ENCODE measurements at regions not wholly inside any gene's neighbourhood (a gene's known extent, or its start where the extent isn't known, plus 50 kb on each side); places are given as distances from the start of the nearest gene placed in this dataset.

GRCh38 chr17:34095106-34095505 is 160.0 kb upstream of the CCL2 start:
- no peak overlapping the region for H3K27ac Mint-ChIP-seq
- H3K27me3 Mint-ChIP-seq: peaks cover 48% of the 10 kb centered on the region
- POLR2A ChIA-PET: no interaction called here
- no peak overlapping the region for H3K4me3 Mint-ChIP-seq
- H4K20me1 ChIP-seq (ENCODE audit: control insufficient read depth, insufficient read depth, low read length, poor library complexity, severe bottlenecking): no peaks in the 10 kb centered on the region
- no peaks in the 10 kb centered on the region for H3K36me3 ChIP-seq (replicated peaks in 1 of 2; ENCODE audit: control extremely low read depth in 1 of 2, control insufficient read depth in 1 of 2, extremely low read depth in 1 of 2, insufficient read depth in 2 of 2, low read length in 1 of 2)
- TF ChIP-seq CTCF (IDR thresholded peaks at IDR 0.05): no peak
- TF ChIP-seq EZH2 (IDR thresholded peaks at IDR 0.05; ENCODE audit: borderline replicate concordance, insufficient read depth, low read depth, low read length, poor library complexity, severe bottlenecking): no peak
- no peaks in the 10 kb centered on the region for H3K9me3 ChIP-seq (ENCODE audit: control extremely low read depth in 1 of 3, control insufficient read depth in 2 of 3, insufficient read depth in 1 of 3, low read length in 2 of 3)
- WGBS (ENCODE audit: insufficient coverage): 38% methylated on average over 1 of the region's 1 CpG
- H3K4me1 ChIP-seq (ENCODE audit: control insufficient read depth in 2 of 2, insufficient read depth in 2 of 2, low read length in 2 of 2): no peaks in the 10 kb centered on the region
- H2AFZ ChIP-seq (ENCODE audit: insufficient read depth, low read depth, low read length, poor library complexity, severe bottlenecking): no peak overlapping the region
- H3K27ac ChIP-seq (ENCODE audit: low read length in 2 of 2): no peak overlapping the region
- DNase-seq: no peak
- no peak overlapping the region for H3K9ac ChIP-seq (ENCODE audit: low read length)
- intact Hi-C loops (cut with micrococcal nuclease): no loop called here
- H3K4me1 Mint-ChIP-seq: no peaks in the 10 kb centered on the region
- no peaks in the 10 kb centered on the region for H3K9me3 Mint-ChIP-seq (ENCODE audit: insufficient read depth)
- H3K79me2 ChIP-seq (ENCODE audit: control insufficient read depth, insufficient read depth, low read length): no peaks in the 10 kb centered on the region
- H3K27me3 ChIP-seq (replicated peaks in 1 of 4; ENCODE audit: control extremely low read depth in 1 of 4, control insufficient read depth in 3 of 4, insufficient read depth in 4 of 4, low read length in 3 of 4): peaks cover 0 to 5% (median 1%) of the 10 kb centered on the region in 4 experiments
- no peak overlapping the region for H3K4me3 ChIP-seq (ENCODE audit: control extremely low read depth in 1 of 5, extremely low read depth in 1 of 5, insufficient read depth in 1 of 5, low read depth in 2 of 5, low read length in 4 of 5)
- H3K4me2 ChIP-seq (replicated peaks; ENCODE audit: low read depth, low read length, poor library complexity, severe bottlenecking): no peak overlapping the region
- CTCF ChIA-PET: no interaction called here
- ATAC-seq (ENCODE audit: low read depth): no peak

GRCh38 chr17:34098699-34099098 is 156.4 kb upstream of the CCL2 start:
- no peaks in the 10 kb centered on the region for H3K9me3 Mint-ChIP-seq (ENCODE audit: insufficient read depth)
- Histone ChIP-seq H4K20me1 (ENCODE audit: control insufficient read depth, insufficient read depth, low read length, poor library complexity, severe bottlenecking) (no peaks in the 10 kb centered on the region), H3K4me3 (ENCODE audit: control extremely low read depth in 1 of 5, extremely low read depth in 1 of 5, insufficient read depth in 1 of 5, low read depth in 2 of 5, low read length in 4 of 5) (no peak overlapping the region), H2AFZ (ENCODE audit: insufficient read depth, low read depth, low read length, poor library complexity, severe bottlenecking) (no peak overlapping the region), H3K9me3 (ENCODE audit: control extremely low read depth in 1 of 3, control insufficient read depth in 2 of 3, insufficient read depth in 1 of 3, low read length in 2 of 3) (no peaks in the 10 kb centered on the region), H3K4me1 (ENCODE audit: control insufficient read depth in 2 of 2, insufficient read depth in 2 of 2, low read length in 2 of 2) (no peaks in the 10 kb centered on the region), H3K27me3 (replicated peaks in 1 of 4; ENCODE audit: control extremely low read depth in 1 of 4, control insufficient read depth in 3 of 4, insufficient read depth in 4 of 4, low read length in 3 of 4) (peaks cover 0 to 3% (median 1%) of the 10 kb centered on the region in 4 experiments), H3K79me2 (ENCODE audit: control insufficient read depth, insufficient read depth, low read length) (no peaks in the 10 kb centered on the region), H3K36me3 (replicated peaks in 1 of 2; ENCODE audit: control extremely low read depth in 1 of 2, control insufficient read depth in 1 of 2, extremely low read depth in 1 of 2, insufficient read depth in 2 of 2, low read length in 1 of 2) (no peaks in the 10 kb centered on the region), H3K27ac (ENCODE audit: low read length in 2 of 2) (no peak overlapping the region), H3K4me2 (replicated peaks; ENCODE audit: low read depth, low read length, poor library complexity, severe bottlenecking) (no peak overlapping the region), H3K9ac (ENCODE audit: low read length) (no peak overlapping the region)
- WGBS (ENCODE audit: insufficient coverage): 78% methylated on average over 3 of the region's 5 CpGs
- H3K4me1 Mint-ChIP-seq: no peaks in the 10 kb centered on the region
- no peak overlapping the region for H3K27ac Mint-ChIP-seq
- DNase-seq: no peak
- POLR2A ChIA-PET: no interaction called here
- no peak for TF ChIP-seq EZH2 (IDR thresholded peaks at IDR 0.05; ENCODE audit: borderline replicate concordance, insufficient read depth, low read depth, low read length, poor library complexity, severe bottlenecking)
- TF ChIP-seq CTCF (IDR thresholded peaks at IDR 0.05): no peak
- peaks cover 26% of the 10 kb centered on the region for H3K27me3 Mint-ChIP-seq
- CTCF ChIA-PET: no interaction called here
- ATAC-seq (ENCODE audit: low read depth): no peak
- intact Hi-C loops (cut with micrococcal nuclease): no loop called here
- H3K4me3 Mint-ChIP-seq: no peak overlapping the region
